ENCODE measurements at regions not wholly inside any gene's neighbourhood (a gene's known extent, or its start where the extent isn't known, plus 50 kb on each side); places are given as distances from the start of the nearest gene placed in this dataset.

GRCh38 chr1:82366689-82367088, 566.0 kb downstream of the ADGRL2 start:
- TF ChIP-seq, protein P1, sequence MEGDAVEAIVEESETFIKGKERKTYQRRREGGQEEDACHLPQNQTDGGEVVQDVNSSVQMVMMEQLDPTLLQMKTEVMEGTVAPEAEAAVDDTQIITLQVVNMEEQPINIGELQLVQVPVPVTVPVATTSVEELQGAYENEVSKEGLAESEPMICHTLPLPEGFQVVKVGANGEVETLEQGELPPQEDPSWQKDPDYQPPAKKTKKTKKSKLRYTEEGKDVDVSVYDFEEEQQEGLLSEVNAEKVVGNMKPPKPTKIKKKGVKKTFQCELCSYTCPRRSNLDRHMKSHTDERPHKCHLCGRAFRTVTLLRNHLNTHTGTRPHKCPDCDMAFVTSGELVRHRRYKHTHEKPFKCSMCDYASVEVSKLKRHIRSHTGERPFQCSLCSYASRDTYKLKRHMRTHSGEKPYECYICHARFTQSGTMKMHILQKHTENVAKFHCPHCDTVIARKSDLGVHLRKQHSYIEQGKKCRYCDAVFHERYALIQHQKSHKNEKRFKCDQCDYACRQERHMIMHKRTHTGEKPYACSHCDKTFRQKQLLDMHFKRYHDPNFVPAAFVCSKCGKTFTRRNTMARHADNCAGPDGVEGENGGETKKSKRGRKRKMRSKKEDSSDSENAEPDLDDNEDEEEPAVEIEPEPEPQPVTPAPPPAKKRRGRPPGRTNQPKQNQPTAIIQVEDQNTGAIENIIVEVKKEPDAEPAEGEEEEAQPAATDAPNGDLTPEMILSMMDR (IDR thresholded peaks at IDR 0.05): no peak
- no peak for TF ChIP-seq POLR2A (IDR thresholded peaks at IDR 0.05)
